ENCODE measurements at regions not wholly inside any gene's neighbourhood (a gene's known extent, or its start where the extent isn't known, plus 50 kb on each side); places are given as distances from the start of the nearest gene placed in this dataset.
"Not testable (repeated sequence)": the region's sequence is repeated elsewhere in the genome, so short reads cannot be mapped to it uniquely, and the experiment has no call there.

DNA sequence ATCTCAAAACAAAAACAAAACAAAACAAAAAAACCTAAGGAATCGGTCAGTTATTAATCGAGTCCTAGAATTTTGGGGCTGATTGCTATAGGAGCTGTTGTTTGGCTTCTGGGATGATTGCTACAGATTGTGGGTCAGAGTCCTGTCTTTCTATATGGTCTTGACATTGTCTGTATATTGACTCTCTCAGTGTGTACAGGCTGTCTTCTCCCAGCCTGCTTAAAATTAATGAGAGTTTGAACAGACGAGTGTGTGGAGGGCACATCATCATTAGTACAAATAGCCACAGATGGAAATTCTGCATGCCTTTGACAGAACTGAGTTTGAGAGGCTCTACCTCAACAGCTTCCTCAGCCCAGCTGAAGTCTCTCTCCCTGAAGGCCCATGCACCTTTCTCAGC lies 98.0 kb upstream of the PLGLB2 start:
- H3K27me3 ChIP-seq; H3K4me1 ChIP-seq; intact Hi-C loops (cut with DNase I); H3K9me3 ChIP-seq; H3K36me3 ChIP-seq; FAIRE-seq; H3K4me3 ChIP-seq; H3K27ac ChIP-seq; ATAC-seq; DNase-seq: not testable (repeated sequence)
- WGBS, 2 donors: 50 to 82% methylated on average over 2 to 3 of the region's 3 CpGs

- ATAC-seq, FAIRE-seq: not testable (repeated sequence)
- WGBS, 2 donors: 92% methylated on average over 2 of the region's 2 CpGs; no CpG with 5 or more reads in 1 of the 2 donors
Measured at GRCh38 chr2:87650837-87651236, 97.0 kb upstream of the PLGLB2 start.

GRCh38 chr2:87651589-87651988 lies 96.3 kb upstream of the PLGLB2 start:
- H3K4me3 ChIP-seq; H3K9me3 ChIP-seq; intact Hi-C loops (cut with DNase I); DNase-seq; ATAC-seq; H3K36me3 ChIP-seq; FAIRE-seq; H3K4me1 ChIP-seq; H3K27me3 ChIP-seq; H3K27ac ChIP-seq: not testable (repeated sequence)
- 83 to 91% methylated on average over 2 of the region's 2 CpGs for WGBS, 2 donors

More at GRCh38 chr2:87650837-87651236, 97.0 kb upstream of the PLGLB2 start:
- H3K9me3 ChIP-seq; H3K27ac ChIP-seq; H3K4me1 ChIP-seq; H3K36me3 ChIP-seq; H3K4me3 ChIP-seq; H3K27me3 ChIP-seq; intact Hi-C loops (cut with DNase I); DNase-seq: not testable (repeated sequence)

- H3K4me1 ChIP-seq; H3K36me3 ChIP-seq; DNase-seq; H3K27ac ChIP-seq; FAIRE-seq; ATAC-seq; intact Hi-C loops (cut with DNase I); H3K27me3 ChIP-seq; H3K4me3 ChIP-seq; H3K9me3 ChIP-seq: not testable (repeated sequence)
Measured at GRCh38 chr2:87653373-87653772, 94.5 kb upstream of the PLGLB2 start.

- DNase-seq; FAIRE-seq; intact Hi-C loops (cut with DNase I); H3K27ac ChIP-seq; ATAC-seq; H3K4me1 ChIP-seq; H3K27me3 ChIP-seq; H3K9me3 ChIP-seq; H3K36me3 ChIP-seq; H3K4me3 ChIP-seq: not testable (repeated sequence)
- whole genome bisulfite sequencing, 2 donors: 72 to 79% methylated on average over 5 to 6 of the region's 7 CpGs
Measured at GRCh38 chr2:87654136-87654814, 93.6 kb upstream of the PLGLB2 start.

DNA sequence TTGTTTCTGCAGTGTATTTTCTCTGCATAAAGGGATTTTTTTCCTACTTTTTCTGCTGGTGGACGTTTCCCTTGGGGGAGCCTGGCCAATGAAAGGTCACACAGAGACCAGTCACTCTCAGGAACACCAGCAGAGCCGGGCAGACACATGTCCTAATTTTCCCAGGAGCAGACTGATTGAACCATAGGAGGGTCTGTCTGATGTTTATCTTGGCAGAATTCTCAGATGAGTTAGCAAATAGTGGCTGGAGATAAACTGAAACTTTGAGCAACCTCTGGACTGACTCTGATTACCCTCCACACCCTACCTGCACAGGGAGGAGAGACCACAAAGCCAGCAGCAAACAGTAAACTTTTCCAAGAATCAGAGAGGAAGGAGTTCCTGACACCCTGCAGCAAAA lies 90.0 kb upstream of the PLGLB2 start:
- H3K9me3 ChIP-seq; DNase-seq; H3K27ac ChIP-seq; H3K36me3 ChIP-seq; intact Hi-C loops (cut with DNase I); H3K4me1 ChIP-seq; H3K4me3 ChIP-seq; FAIRE-seq; H3K27me3 ChIP-seq: not testable (repeated sequence)
- peak in 2 of 4 donors; percentile 8 to 22 for ATAC-seq
- WGBS, 2 donors: 14 to 22% methylated on average over 1 of the region's 2 CpGs

DNA sequence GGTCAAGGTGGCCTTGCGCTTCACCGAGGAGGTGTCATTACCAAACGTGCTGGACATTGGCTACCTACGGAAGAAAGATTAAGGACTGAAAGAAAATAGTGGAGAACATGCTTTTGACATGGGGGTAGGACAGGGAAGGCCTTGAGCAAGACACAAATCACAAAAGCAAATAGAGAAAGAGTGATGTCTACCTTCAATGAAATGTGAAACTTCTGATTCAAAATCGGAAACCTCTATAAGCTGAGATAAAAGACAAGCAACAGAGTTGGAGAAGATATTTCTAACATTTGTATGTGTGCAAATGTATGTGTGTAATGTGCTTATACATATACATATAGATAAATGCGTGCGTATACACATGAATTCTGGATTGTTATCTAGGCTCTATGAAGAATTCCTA lies 89.5 kb upstream of the PLGLB2 start:
- H3K27me3 ChIP-seq; DNase-seq; FAIRE-seq; H3K9me3 ChIP-seq; H3K4me3 ChIP-seq; ATAC-seq; H3K27ac ChIP-seq; intact Hi-C loops (cut with DNase I); H3K36me3 ChIP-seq; H3K4me1 ChIP-seq: not testable (repeated sequence)
- WGBS, 2 donors: 46 to 80% methylated on average over 2 to 3 of the region's 7 CpGs

DNA sequence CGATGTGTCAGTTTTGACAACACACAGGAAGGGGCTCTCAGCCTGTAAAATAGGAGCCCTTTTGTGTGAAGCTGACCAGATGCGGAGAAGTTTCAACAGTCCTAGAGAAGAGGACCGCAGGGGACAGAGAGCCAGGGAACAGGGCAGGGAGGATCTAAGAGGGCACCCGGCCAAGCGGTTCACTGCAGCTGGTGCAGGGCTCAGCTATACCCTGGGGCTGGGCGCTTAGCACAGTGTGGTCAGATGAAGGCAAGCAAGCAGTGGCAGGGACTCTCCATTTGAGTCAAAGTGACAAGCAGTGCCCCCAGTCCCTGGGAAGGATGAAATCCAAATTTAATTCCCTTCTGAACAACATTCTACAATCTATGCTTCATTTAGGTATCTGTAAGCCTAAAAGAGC lies 88.9 kb upstream of the PLGLB2 start:
- FAIRE-seq; intact Hi-C loops (cut with DNase I); H3K27me3 ChIP-seq; H3K9me3 ChIP-seq; H3K4me3 ChIP-seq; H3K4me1 ChIP-seq; H3K36me3 ChIP-seq; H3K27ac ChIP-seq: not testable (repeated sequence)
- DNase-seq (peak in 1 of 6 donors; percentile 32), ATAC-seq (peak; percentile 39 to 68 (median 66))
- WGBS, 2 donors: 55 to 56% methylated on average over 5 of the region's 6 CpGs

- FAIRE-seq; DNase-seq; H3K27me3 ChIP-seq; H3K36me3 ChIP-seq; H3K4me1 ChIP-seq; H3K9me3 ChIP-seq; intact Hi-C loops (cut with DNase I); H3K27ac ChIP-seq; ATAC-seq; H3K4me3 ChIP-seq: not testable (repeated sequence)
- 95 to 96% methylated on average over 9 of the region's 10 CpGs for WGBS, 2 donors
Measured at GRCh38 chr2:87660164-87660563, 87.7 kb upstream of the PLGLB2 start.

- FAIRE-seq; intact Hi-C loops (cut with DNase I); H3K36me3 ChIP-seq; H3K4me3 ChIP-seq; H3K4me1 ChIP-seq; H3K9me3 ChIP-seq; H3K27me3 ChIP-seq: not testable (repeated sequence)
- DNase-seq (peak in 4 of 6 donors; percentile 31 to 76 (median 70)), ATAC-seq (peak; percentile 90 to 98 (median 95))
- whole genome bisulfite sequencing, 2 donors: 22 to 25% methylated on average over 9 of the region's 10 CpGs
- peak overlapping the region in 3 of 4 donors; percentile 62 to 76 (median 75) for H3K27ac ChIP-seq
Measured at GRCh38 chr2:87662316-87663290, 85.3 kb upstream of the PLGLB2 start.

GRCh38 chr2:87663347-87663746 lies 84.5 kb upstream of the PLGLB2 start:
- DNase-seq; intact Hi-C loops (cut with DNase I); H3K27me3 ChIP-seq; H3K27ac ChIP-seq; H3K36me3 ChIP-seq; H3K4me3 ChIP-seq; H3K4me1 ChIP-seq; FAIRE-seq; H3K9me3 ChIP-seq: not testable (repeated sequence)
- peak in 2 of 4 donors; percentile 3 for ATAC-seq

GRCh38 chr2:87667027-87667426 lies 80.9 kb upstream of the PLGLB2 start:
- H3K27ac ChIP-seq; FAIRE-seq; H3K36me3 ChIP-seq; H3K4me1 ChIP-seq; DNase-seq; intact Hi-C loops (cut with DNase I); ATAC-seq; H3K27me3 ChIP-seq; H3K4me3 ChIP-seq; H3K9me3 ChIP-seq: not testable (repeated sequence)

Data from pancreas (tissue), 10 donors.